OCI-LY3 (cell line): ENCODE measurements at regions not wholly inside any gene's neighbourhood (a gene's known extent, or its start where the extent isn't known, plus 50 kb on each side); places are given as distances from the start of the nearest gene placed in this dataset.
"Not testable (repeated sequence)": the region's sequence is repeated elsewhere in the genome, so short reads cannot be mapped to it uniquely, and the experiment has no call there.

Experiments used
- CTCF ChIP-seq: fragments of 200-600, 300-600 bp; sonication (generic); IDR thresholded peaks from 2 replicates; pipeline ENCODE4 v1.5.1; 2014; ENCODE audit warnings: antibody characterized with exemption, low read length, low read depth
- EZH2phosphoT487 ChIP-seq: fragments of 200-600 bp; shearing (Covaris generic); IDR thresholded peaks from 2 replicates; pipeline ENCODE4 v1.6.1; 2018; ENCODE audit warnings: antibody characterized with exemption, mixed run types, low read depth

GRCh38 chr9:106109706-106110105 is 415.4 kb downstream of the TMEM38B start:
- TF ChIP-seq CTCF, EZH2phosphoT487: not testable (repeated sequence)
